Peyer's patch (tissue), 4 donors: ENCODE measurements at regions not wholly inside any gene's neighbourhood (a gene's known extent, or its start where the extent isn't known, plus 50 kb on each side); places are given as distances from the start of the nearest gene placed in this dataset.

ENCODE experiments used
- CTCF ChIP-seq, 6 experiments: fragments of 450-650 bp in 4 of 6; fragments of 200-600 bp in 2 of 6; sonication (generic) in 1 of 6; IDR thresholded peaks; one replicate each; pipeline ENCODE4 v1.5.1; 2017 to 2019; ENCODE audit warnings: antibody characterized with exemption in 6 of 6, mild to moderate bottlenecking in 3 of 6, moderate library complexity in 1 of 6
- POLR2A ChIP-seq, 2 donors: fragments of 450-650 bp; IDR thresholded peaks; one replicate each; pipeline ENCODE4 v1.5.1; 2017; ENCODE audit warnings: antibody characterized with exemption in 2 of 2, mild to moderate bottlenecking in 2 of 2, moderate library complexity in 2 of 2

- TF ChIP-seq CTCF (IDR thresholded peaks at IDR 0.05) (no peak), POLR2A (IDR thresholded peaks at IDR 0.05) (no peak)
These were observed 512.1 kb downstream of the SHQ1 start for GRCh38 chr3:72336114-72336651.
